SJSA1 (cell line): ENCODE measurements at regions not wholly inside any gene's neighbourhood (a gene's known extent, or its start where the extent isn't known, plus 50 kb on each side); places are given as distances from the start of the nearest gene placed in this dataset.

Experiments
- DNase-seq, 2 experiments: peaks; one replicate each; pipeline ENCODE4 v3.0.0-alpha.2; 2015 to 2020; ENCODE audit warnings: low spot score in 2 of 2, low read depth in 1 of 2
- H3K27ac ChIP-seq: fragments of 250-450 bp; sonication (Bioruptor Pico); 2 replicates; pipeline ENCODE4 v1.5.1; 2020; ENCODE audit warnings: mild to moderate bottlenecking, moderate library complexity
- H3K27me3 ChIP-seq: fragments of 250-450 bp; sonication (Bioruptor Pico); replicated peaks from 2 replicates; pipeline ENCODE4 v1.5.1; 2020; ENCODE audit warnings: mild to moderate bottlenecking, moderate library complexity
- H3K36me3 ChIP-seq: fragments of 250-450 bp; sonication (Bioruptor Pico); 2 replicates; pipeline ENCODE4 v1.5.1; 2020; ENCODE audit warnings: mild to moderate bottlenecking
- H3K4me1 ChIP-seq: fragments of 250-450 bp; sonication (Bioruptor Pico); replicated peaks from 2 replicates; pipeline ENCODE4 v1.6.1; 2021; ENCODE audit warnings: mild to moderate bottlenecking
- H3K4me3 ChIP-seq: fragments of 250-450 bp; sonication (Bioruptor Pico); 2 replicates; pipeline ENCODE4 v1.5.1; 2020; ENCODE audit warnings: mild to moderate bottlenecking
- H3K9me3 ChIP-seq: fragments of 250-450 bp; sonication (Bioruptor Pico); replicated peaks from 2 replicates; pipeline ENCODE4 v1.5.1; 2020; ENCODE audit warnings: mild to moderate bottlenecking

- Histone ChIP-seq H3K27me3 (peaks cover 13% of the 10 kb centered on the region), H3K4me3 (no peak overlapping the region), H3K4me1 (no peaks in the 10 kb centered on the region), H3K9me3 (0 out of 2 replicates have a peak, but pooled peaks cover under 1% of the 10 kb centered on the region), H3K27ac (no peak overlapping the region), H3K36me3 (no peaks in the 10 kb centered on the region)
- DNase-seq: no peak
Measured at GRCh38 chr15:29563112-29563511, 259.2 kb downstream of the TJP1 start.

GRCh38 chr15:29560896-29561295 lies 261.4 kb downstream of the TJP1 start:
- Histone ChIP-seq H3K4me1 (no peaks in the 10 kb centered on the region), H3K27me3 (no peaks in the 10 kb centered on the region; the same call in 1 of the 2 replicates), H3K4me3 (no peak overlapping the region), H3K27ac (no peak overlapping the region), H3K9me3 (no peaks in the 10 kb centered on the region), H3K36me3 (no peaks in the 10 kb centered on the region)
- DNase-seq: no peak

GRCh38 chr15:29558261-29558660 lies 264.0 kb downstream of the TJP1 start:
- peaks cover 5% of the 10 kb centered on the region; the same call in 1 of the 2 replicates for H3K27me3 ChIP-seq
- H3K9me3 ChIP-seq: no peaks in the 10 kb centered on the region
- H3K36me3 ChIP-seq: no peaks in the 10 kb centered on the region
- H3K4me1 ChIP-seq: no peaks in the 10 kb centered on the region
- H3K27ac ChIP-seq: no peak overlapping the region
- DNase-seq: no peak
- no peak overlapping the region for H3K4me3 ChIP-seq

GRCh38 chr15:29557171-29557570 lies 265.1 kb downstream of the TJP1 start:
- Histone ChIP-seq H3K4me3 (no peak overlapping the region), H3K36me3 (no peaks in the 10 kb centered on the region), H3K27me3 (peaks cover 5% of the 10 kb centered on the region; the same call in 1 of the 2 replicates), H3K27ac (no peak overlapping the region), H3K9me3 (no peaks in the 10 kb centered on the region), H3K4me1 (no peaks in the 10 kb centered on the region)
- DNase-seq: no peak

GRCh38 chr15:29556380-29556779 lies 265.9 kb downstream of the TJP1 start:
- Histone ChIP-seq H3K27me3 (peaks cover 9% of the 10 kb centered on the region; the same call in 1 of the 2 replicates), H3K4me3 (no peak overlapping the region), H3K36me3 (no peaks in the 10 kb centered on the region), H3K27ac (no peak overlapping the region), H3K9me3 (no peaks in the 10 kb centered on the region), H3K4me1 (no peaks in the 10 kb centered on the region)
- DNase-seq: no peak

DNA sequence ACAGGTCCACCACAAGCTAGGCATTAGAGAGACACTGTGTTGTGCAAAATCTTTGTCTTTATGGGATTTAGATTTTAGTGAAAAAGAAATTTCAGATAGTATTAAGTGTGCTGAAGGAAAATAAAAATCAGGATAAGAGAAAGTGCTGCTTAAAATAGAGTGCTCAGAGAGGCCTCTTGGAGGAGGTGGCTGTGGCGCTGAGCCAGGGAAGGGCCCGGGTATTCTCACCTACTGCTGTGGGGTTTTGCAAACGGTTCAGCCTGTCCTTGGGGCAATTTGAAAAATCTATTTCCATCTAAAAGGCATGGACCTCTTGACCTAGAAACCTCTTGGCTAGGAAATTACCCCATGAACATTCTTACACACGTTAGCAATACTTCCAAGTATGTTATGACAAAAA lies 267.7 kb downstream of the TJP1 start:
- Histone ChIP-seq H3K4me1 (no peaks in the 10 kb centered on the region), H3K4me3 (no peak overlapping the region), H3K27ac (no peak overlapping the region), H3K9me3 (no peaks in the 10 kb centered on the region), H3K36me3 (no peaks in the 10 kb centered on the region), H3K27me3 (peaks cover 9% of the 10 kb centered on the region; the same call in 1 of the 2 replicates)
- DNase-seq: no peak

GRCh38 chr15:29550834-29551465 lies 271.3 kb downstream of the TJP1 start:
- no peaks in the 10 kb centered on the region for H3K36me3 ChIP-seq
- peaks cover 13% of the 10 kb centered on the region; the same call in 1 of the 2 replicates for H3K27me3 ChIP-seq
- H3K4me1 ChIP-seq: no peaks in the 10 kb centered on the region
- H3K9me3 ChIP-seq: no peaks in the 10 kb centered on the region
- no peak overlapping the region for H3K27ac ChIP-seq
- DNase-seq: no peak
- H3K4me3 ChIP-seq: no peak overlapping the region

- peaks cover 8% of the 10 kb centered on the region for H3K27me3 ChIP-seq
- DNase-seq: no peak
- no peak overlapping the region for H3K4me3 ChIP-seq
- H3K9me3 ChIP-seq: no peaks in the 10 kb centered on the region
- no peak overlapping the region for H3K27ac ChIP-seq
- H3K36me3 ChIP-seq: no peaks in the 10 kb centered on the region
- H3K4me1 ChIP-seq: no peaks in the 10 kb centered on the region
Measured at GRCh38 chr15:29548006-29548405, 274.3 kb downstream of the TJP1 start.

- no peak for DNase-seq
Measured at GRCh38 chr15:29544513-29545128, 275.0 kb upstream of the NSMCE3 start.

GRCh38 chr15:29542994-29543393 lies 273.4 kb upstream of the NSMCE3 start:
- no peaks in the 10 kb centered on the region for H3K36me3 ChIP-seq
- H3K4me1 ChIP-seq: no peaks in the 10 kb centered on the region
- H3K9me3 ChIP-seq: no peaks in the 10 kb centered on the region
- H3K27me3 ChIP-seq: no peaks in the 10 kb centered on the region; the same call in 1 of the 2 replicates
- no peak overlapping the region for H3K27ac ChIP-seq
- no peak for DNase-seq
- no peak overlapping the region for H3K4me3 ChIP-seq

More at GRCh38 chr15:29544513-29545128, 275.0 kb upstream of the NSMCE3 start:
- peaks cover 4% of the 10 kb centered on the region; the same call in 1 of the 2 replicates for H3K27me3 ChIP-seq
- H3K4me1 ChIP-seq: no peaks in the 10 kb centered on the region
- no peak overlapping the region for H3K4me3 ChIP-seq
- no peak overlapping the region for H3K27ac ChIP-seq
- no peaks in the 10 kb centered on the region for H3K36me3 ChIP-seq
- H3K9me3 ChIP-seq: no peaks in the 10 kb centered on the region

DNA sequence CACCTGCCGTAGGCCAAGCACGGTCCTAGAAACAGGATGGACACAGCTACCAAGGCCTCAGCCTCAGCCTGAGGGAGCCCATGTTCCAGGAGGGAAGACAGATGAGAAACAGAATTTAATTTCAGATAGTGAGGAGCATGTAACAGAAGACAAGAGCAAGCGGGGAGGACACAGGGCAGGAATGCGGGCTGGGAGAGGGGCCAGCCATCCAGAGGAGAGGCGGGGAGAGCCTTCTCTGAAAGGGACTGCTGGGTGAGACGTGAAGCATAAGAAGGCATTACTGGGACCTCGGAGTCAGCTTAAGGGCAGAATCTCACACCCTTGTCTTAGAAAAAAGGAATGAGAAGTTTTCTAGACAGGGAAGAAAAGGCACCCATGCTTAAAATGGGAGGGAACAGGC lies 271.7 kb upstream of the NSMCE3 start:
- no peak overlapping the region for H3K27ac ChIP-seq
- no peak for DNase-seq

GRCh38 chr15:29540479-29540878 lies 270.9 kb upstream of the NSMCE3 start:
- DNase-seq: no peak
- H3K27me3 ChIP-seq: no peaks in the 10 kb centered on the region; the same call in 1 of the 2 replicates
- H3K4me3 ChIP-seq: no peak overlapping the region
- H3K27ac ChIP-seq: no peak overlapping the region
- no peaks in the 10 kb centered on the region for H3K9me3 ChIP-seq
- H3K4me1 ChIP-seq: no peaks in the 10 kb centered on the region
- no peaks in the 10 kb centered on the region for H3K36me3 ChIP-seq

More for the DNA sequence above, 271.7 kb upstream of the NSMCE3 start:
- Histone ChIP-seq H3K9me3 (no peaks in the 10 kb centered on the region), H3K4me1 (no peaks in the 10 kb centered on the region), H3K36me3 (no peaks in the 10 kb centered on the region), H3K4me3 (no peak overlapping the region), H3K27me3 (no peaks in the 10 kb centered on the region; the same call in 1 of the 2 replicates)

- no peaks in the 10 kb centered on the region for H3K4me1 ChIP-seq
- H3K9me3 ChIP-seq: no peaks in the 10 kb centered on the region
- no peak for DNase-seq
- no peak overlapping the region for H3K4me3 ChIP-seq
- H3K27ac ChIP-seq: no peak overlapping the region
- H3K27me3 ChIP-seq: no peaks in the 10 kb centered on the region; the same call in 1 of the 2 replicates
- no peaks in the 10 kb centered on the region for H3K36me3 ChIP-seq
Measured at GRCh38 chr15:29539736-29540135, 270.1 kb upstream of the NSMCE3 start.

GRCh38 chr15:29538044-29538443 lies 268.4 kb upstream of the NSMCE3 start:
- Histone ChIP-seq H3K27me3 (no peaks in the 10 kb centered on the region; the same call in 1 of the 2 replicates), H3K9me3 (no peaks in the 10 kb centered on the region), H3K4me3 (no peak overlapping the region), H3K27ac (no peak overlapping the region), H3K36me3 (no peaks in the 10 kb centered on the region), H3K4me1 (no peaks in the 10 kb centered on the region)
- DNase-seq: no peak
